ENCODE measurements at regions not wholly inside any gene's neighbourhood (a gene's known extent, or its start where the extent isn't known, plus 50 kb on each side); places are given as distances from the start of the nearest gene placed in this dataset.

GRCh38 chr5:10910261-10910660, 149.2 kb upstream of the DAP start:
- ATAC-seq (replicated peaks in 1 of 4) (no peak), DNase-seq (no peak)
- Histone ChIP-seq H3K27ac (ENCODE audit: low read length) (no peak overlapping the region), H3K36me3 (ENCODE audit: control insufficient read depth in 2 of 2, extremely low read depth in 1 of 2, insufficient read depth in 1 of 2, low read length in 1 of 2) (no peaks in the 10 kb centered on the region), H3K4me3 (ENCODE audit: control insufficient read depth in 1 of 2, extremely low read depth in 1 of 2, low read length in 1 of 2) (no peak overlapping the region), H3K27me3 (replicated peaks in 1 of 2; ENCODE audit: control insufficient read depth in 2 of 2, extremely low read depth in 1 of 2, insufficient read depth in 2 of 2, low read length in 1 of 2) (peaks cover 2 to 4% of the 10 kb centered on the region in 2 experiments), H3K4me1 (ENCODE audit: control insufficient read depth in 1 of 2, extremely low read depth in 1 of 2, insufficient read depth in 2 of 2, low read length in 2 of 2) (no peaks in the 10 kb centered on the region), H3K9me3 (no peaks in the 10 kb centered on the region)
- no CpG with 5 or more reads among the region's 3 CpGs for WGBS (ENCODE audit: insufficient coverage)
- H3K27ac Mint-ChIP-seq = no peak overlapping the region
- ChIA-PET CTCF (no interaction called here), POLR2A (no interaction called here)
- H3K4me3 Mint-ChIP-seq = no peak overlapping the region
- H3K4me1 Mint-ChIP-seq = peaks cover 0 to 4% (median 0%) of the 10 kb centered on the region in 3 donors
- no peaks in the 10 kb centered on the region for H3K9me3 Mint-ChIP-seq
- H3K36me3 Mint-ChIP-seq = no peaks in the 10 kb centered on the region
- H3K27me3 Mint-ChIP-seq = peaks cover 10 to 16% of the 10 kb centered on the region in 2 donors

GRCh38 chr5:10904862-10905432, 143.9 kb upstream of the DAP start:
- H3K36me3 ChIP-seq (ENCODE audit: control insufficient read depth in 2 of 2, extremely low read depth in 1 of 2, insufficient read depth in 1 of 2, low read length in 1 of 2) = no peaks in the 10 kb centered on the region
- CTCF ChIA-PET = no interaction called here
- no peaks in the 10 kb centered on the region for H3K36me3 Mint-ChIP-seq
- 100% methylated on average over 1 of the region's 3 CpGs for WGBS (ENCODE audit: insufficient coverage)
- no peaks in the 10 kb centered on the region for H3K4me1 ChIP-seq (ENCODE audit: control insufficient read depth in 1 of 2, extremely low read depth in 1 of 2, insufficient read depth in 2 of 2, low read length in 2 of 2)
- no peaks in the 10 kb centered on the region for H3K4me1 Mint-ChIP-seq
- DNase-seq = no peak
- no peaks in the 10 kb centered on the region for H3K9me3 ChIP-seq
- no peaks in the 10 kb centered on the region for H3K9me3 Mint-ChIP-seq
- H3K4me3 Mint-ChIP-seq = no peak overlapping the region
- no peak overlapping the region for H3K27ac ChIP-seq (ENCODE audit: low read length)
- no peak overlapping the region for H3K4me3 ChIP-seq (ENCODE audit: control insufficient read depth in 1 of 2, extremely low read depth in 1 of 2, low read length in 1 of 2)
- H3K27ac Mint-ChIP-seq = no peak overlapping the region
- no peak for ATAC-seq (replicated peaks in 1 of 4)
- peaks cover 0 to 4% of the 10 kb centered on the region in 2 experiments for H3K27me3 ChIP-seq (replicated peaks in 1 of 2; ENCODE audit: control insufficient read depth in 2 of 2, extremely low read depth in 1 of 2, insufficient read depth in 2 of 2, low read length in 1 of 2)
- POLR2A ChIA-PET = no interaction called here
- peaks cover 13 to 24% of the 10 kb centered on the region in 2 donors for H3K27me3 Mint-ChIP-seq

- H3K4me3 Mint-ChIP-seq = no peak overlapping the region
- H3K4me1 ChIP-seq (ENCODE audit: control insufficient read depth in 1 of 2, extremely low read depth in 1 of 2, insufficient read depth in 2 of 2, low read length in 2 of 2) = no peaks in the 10 kb centered on the region
- CTCF ChIA-PET = no interaction called here
Observed at GRCh38 chr5:10903786-10904560, 142.9 kb upstream of the DAP start.

GRCh38 chr5:10902145-10902544, 141.1 kb upstream of the DAP start:
- no peaks in the 10 kb centered on the region for H3K4me1 ChIP-seq (ENCODE audit: control insufficient read depth in 1 of 2, extremely low read depth in 1 of 2, insufficient read depth in 2 of 2, low read length in 2 of 2)
- peaks cover 13 to 32% of the 10 kb centered on the region in 2 donors for H3K27me3 Mint-ChIP-seq
- H3K36me3 ChIP-seq (ENCODE audit: control insufficient read depth in 2 of 2, extremely low read depth in 1 of 2, insufficient read depth in 1 of 2, low read length in 1 of 2) = no peaks in the 10 kb centered on the region
- DNase-seq (no peak), ATAC-seq (replicated peaks in 1 of 4) (no peak)
- H3K4me3 Mint-ChIP-seq = no peak overlapping the region
- H3K9me3 Mint-ChIP-seq = no peaks in the 10 kb centered on the region
- ChIA-PET POLR2A (no interaction called here), CTCF (no interaction called here)
- no peak overlapping the region for H3K4me3 ChIP-seq (ENCODE audit: control insufficient read depth in 1 of 2, extremely low read depth in 1 of 2, low read length in 1 of 2)
- no peaks in the 10 kb centered on the region for H3K4me1 Mint-ChIP-seq
- H3K27me3 ChIP-seq (replicated peaks in 1 of 2; ENCODE audit: control insufficient read depth in 2 of 2, extremely low read depth in 1 of 2, insufficient read depth in 2 of 2, low read length in 1 of 2) = peaks cover 0 to 4% of the 10 kb centered on the region in 2 experiments
- H3K27ac Mint-ChIP-seq = no peak overlapping the region
- no peaks in the 10 kb centered on the region for H3K36me3 Mint-ChIP-seq
- 82% methylated on average over 2 of the region's 2 CpGs for whole genome bisulfite sequencing (ENCODE audit: insufficient coverage)
- no peak overlapping the region for H3K27ac ChIP-seq (ENCODE audit: low read length)
- H3K9me3 ChIP-seq = no peaks in the 10 kb centered on the region

More at GRCh38 chr5:10903786-10904560, 142.9 kb upstream of the DAP start:
- no peak overlapping the region for H3K27ac Mint-ChIP-seq
- POLR2A ChIA-PET = no interaction called here
- 92% methylated on average over 2 of the region's 2 CpGs for WGBS (ENCODE audit: insufficient coverage)
- Histone ChIP-seq H3K9me3 (no peaks in the 10 kb centered on the region), H3K36me3 (ENCODE audit: control insufficient read depth in 2 of 2, extremely low read depth in 1 of 2, insufficient read depth in 1 of 2, low read length in 1 of 2) (no peaks in the 10 kb centered on the region), H3K27me3 (replicated peaks in 1 of 2; ENCODE audit: control insufficient read depth in 2 of 2, extremely low read depth in 1 of 2, insufficient read depth in 2 of 2, low read length in 1 of 2) (peaks cover 0 to 4% of the 10 kb centered on the region in 2 experiments), H3K4me3 (ENCODE audit: control insufficient read depth in 1 of 2, extremely low read depth in 1 of 2, low read length in 1 of 2) (no peak overlapping the region), H3K27ac (ENCODE audit: low read length) (no peak overlapping the region)
- H3K36me3 Mint-ChIP-seq = no peaks in the 10 kb centered on the region
- no peaks in the 10 kb centered on the region for H3K4me1 Mint-ChIP-seq
- peaks cover 13 to 27% of the 10 kb centered on the region in 2 donors for H3K27me3 Mint-ChIP-seq
- no peak for DNase-seq
- ATAC-seq (replicated peaks in 1 of 4) = no peak
- no peaks in the 10 kb centered on the region for H3K9me3 Mint-ChIP-seq

GRCh38 chr5:10898514-10898913, 137.5 kb upstream of the DAP start:
- POLR2A ChIA-PET = no interaction called here
- Mint-ChIP-seq H3K27me3 (peaks cover 8 to 18% of the 10 kb centered on the region in 2 donors), H3K27ac (no peak overlapping the region), H3K4me3 (no peak overlapping the region), H3K4me1 (no peaks in the 10 kb centered on the region), H3K36me3 (no peaks in the 10 kb centered on the region), H3K9me3 (no peaks in the 10 kb centered on the region)
- WGBS (ENCODE audit: insufficient coverage) = 80% methylated on average over 2 of the region's 4 CpGs
- Histone ChIP-seq H3K27me3 (replicated peaks in 1 of 2; ENCODE audit: control insufficient read depth in 2 of 2, extremely low read depth in 1 of 2, insufficient read depth in 2 of 2, low read length in 1 of 2) (peaks cover 0 to 4% of the 10 kb centered on the region in 2 experiments), H3K9me3 (no peaks in the 10 kb centered on the region), H3K36me3 (ENCODE audit: control insufficient read depth in 2 of 2, extremely low read depth in 1 of 2, insufficient read depth in 1 of 2, low read length in 1 of 2) (no peaks in the 10 kb centered on the region), H3K4me3 (ENCODE audit: control insufficient read depth in 1 of 2, extremely low read depth in 1 of 2, low read length in 1 of 2) (no peak overlapping the region), H3K27ac (ENCODE audit: low read length) (no peak overlapping the region), H3K4me1 (ENCODE audit: control insufficient read depth in 1 of 2, extremely low read depth in 1 of 2, insufficient read depth in 2 of 2, low read length in 2 of 2) (no peaks in the 10 kb centered on the region)
- no peak for ATAC-seq (replicated peaks in 1 of 4)
- CTCF ChIA-PET = no interaction called here
- DNase-seq = no peak

- Mint-ChIP-seq H3K36me3 (no peaks in the 10 kb centered on the region), H3K27me3 (peaks cover 6 to 22% of the 10 kb centered on the region in 2 donors), H3K9me3 (peaks cover 3 to 5% (median 4%) of the 10 kb centered on the region in 3 donors), H3K4me3 (no peak overlapping the region), H3K4me1 (no peaks in the 10 kb centered on the region), H3K27ac (no peak overlapping the region)
- Histone ChIP-seq H3K36me3 (ENCODE audit: control insufficient read depth in 2 of 2, extremely low read depth in 1 of 2, insufficient read depth in 1 of 2, low read length in 1 of 2) (no peaks in the 10 kb centered on the region), H3K4me3 (ENCODE audit: control insufficient read depth in 1 of 2, extremely low read depth in 1 of 2, low read length in 1 of 2) (no peak overlapping the region), H3K9me3 (no peaks in the 10 kb centered on the region), H3K27me3 (replicated peaks in 1 of 2; ENCODE audit: control insufficient read depth in 2 of 2, extremely low read depth in 1 of 2, insufficient read depth in 2 of 2, low read length in 1 of 2) (no peaks in the 10 kb centered on the region), H3K27ac (ENCODE audit: low read length) (no peak overlapping the region), H3K4me1 (ENCODE audit: control insufficient read depth in 1 of 2, extremely low read depth in 1 of 2, insufficient read depth in 2 of 2, low read length in 2 of 2) (no peaks in the 10 kb centered on the region)
- ATAC-seq (replicated peaks in 1 of 4) = no peak
- no CpG with 5 or more reads among the region's 1 CpG for WGBS (ENCODE audit: insufficient coverage)
- ChIA-PET POLR2A (no interaction called here), CTCF (no interaction called here)
- DNase-seq = no peak
Observed at GRCh38 chr5:10896016-10896415, 135.0 kb upstream of the DAP start.
